Upper lobe of left lung (tissue), 6 donors: ENCODE measurements at regions not wholly inside any gene's neighbourhood (a gene's known extent, or its start where the extent isn't known, plus 50 kb on each side); places are given as distances from the start of the nearest gene placed in this dataset.
"Not testable (repeated sequence)": the region's sequence is repeated elsewhere in the genome, so short reads cannot be mapped to it uniquely, and the experiment has no call there.

Experiments
- ATAC-seq, 2 donors: fragments of 200-7000 bp; cut with Tn5 transposase; one replicate each; pipeline ENCODE4 v1.9.1; 2022; ENCODE audit warnings: mild to moderate bottlenecking in 2 of 2, moderate library complexity in 2 of 2; ENCODE audit not compliant: low FRiP score in 2 of 2
- DNase-seq, 2 donors: peaks; one replicate each; pipeline ENCODE4 v3.0.0-alpha.2; 2019 to 2020
- H3K27ac ChIP-seq, 4 donors: fragments of 200-600 bp; sonication (generic); one replicate each; pipeline ENCODE4 v1.5.1; 2016 to 2019
- H3K27me3 ChIP-seq, 4 donors: fragments of 200-600 bp; sonication (generic); one replicate each; pipeline ENCODE4 v1.5.1; 2017 to 2019
- H3K36me3 ChIP-seq, 4 donors: fragments of 200-600 bp; sonication (generic); one replicate each; pipeline ENCODE4 v1.5.1; 2016 to 2019
- H3K4me1 ChIP-seq, 4 donors: fragments of 200-600 bp; sonication (generic); one replicate each; pipeline ENCODE4 v1.5.1; 2018 to 2019
- H3K4me3 ChIP-seq, 4 donors: fragments of 200-600 bp; sonication (generic); one replicate each; pipeline ENCODE4 v1.5.1; 2017 to 2019; ENCODE audit warnings: mild to moderate bottlenecking in 2 of 4, moderate library complexity in 1 of 4
- H3K9me3 ChIP-seq, 4 donors: fragments of 200-600 bp; sonication (generic); one replicate each; pipeline ENCODE4 v1.5.1; 2018 to 2019
- EP300 ChIP-seq, 4 donors: sonication (generic); formaldehyde crosslinking; IDR thresholded peaks; one replicate each; pipeline ENCODE4 v1.5.1; 2017; ENCODE audit warnings: antibody characterized with exemption in 4 of 4, control low read depth in 2 of 4
- POLR2A ChIP-seq, 4 donors: fragments of 450-650 bp; IDR thresholded peaks; one replicate each; pipeline ENCODE4 v1.5.1; 2016 to 2017; ENCODE audit warnings: antibody characterized with exemption in 4 of 4, mild to moderate bottlenecking in 2 of 4
- POLR2AphosphoS5 ChIP-seq, 2 donors: sonication (generic); formaldehyde crosslinking; IDR thresholded peaks; one replicate each; pipeline ENCODE4 v1.5.1; 2017; ENCODE audit warnings: antibody characterized with exemption in 2 of 2
- WGBS, 2 donors: methylation state at CpG; one replicate each; pipeline ENCODE4 v1.1.5; 2017 to 2018; 5-methylcytosine and 5-hydroxymethylcytosine counted together
- TF ChIP-seq, protein P1 (sequence below), 6 experiments: fragments of 450-650 bp in 4 of 6; fragments of 200-600 bp in 2 of 6; sonication (generic) in 2 of 6; IDR thresholded peaks; one replicate each; pipeline ENCODE4 v1.5.1; 2016 to 2019; ENCODE audit warnings: antibody characterized with exemption in 6 of 6
- donor health status: DM: no; HTN: no; CAD: no; lungs with moderate emphysema.
- donor health status: DM: no; HTN: yes; CAD: no; lungs with severe emphysema.

DNA sequence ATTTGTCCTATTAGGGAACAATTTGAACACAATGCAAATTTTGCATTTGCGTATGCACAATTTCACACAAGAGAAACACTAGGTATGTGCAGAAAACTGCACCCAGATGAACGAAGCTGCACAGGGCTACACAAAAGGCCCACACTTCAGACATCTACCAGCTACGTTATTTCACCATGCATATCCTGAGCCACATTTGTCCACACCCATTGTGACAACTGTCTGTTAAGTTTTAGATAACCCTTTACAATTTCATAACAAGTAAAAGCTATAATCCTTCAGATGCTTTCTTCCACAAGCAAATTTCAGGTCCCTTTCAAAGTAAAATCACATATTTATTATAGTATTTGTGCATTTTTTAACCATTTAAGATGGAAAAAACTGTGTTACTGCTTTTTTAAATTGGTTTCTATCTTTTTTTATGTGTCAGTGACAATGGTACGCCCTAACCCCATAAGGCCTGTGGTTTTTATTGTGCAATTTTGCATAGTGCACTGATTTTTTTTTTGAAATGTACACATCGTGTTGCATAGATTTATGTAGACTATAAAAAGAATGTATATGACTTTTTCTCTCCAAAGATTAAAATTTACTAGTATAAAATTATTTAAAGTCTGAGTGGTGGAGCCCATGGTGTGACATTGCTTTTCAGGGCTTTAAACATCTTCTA, 87.8 kb upstream of the BTG1 start:
- Histone ChIP-seq H3K27ac (no peak overlapping the region), H3K9me3 (no peaks in the 10 kb centered on the region), H3K4me1 (peaks cover 0 to 8% (median 2%) of the 10 kb centered on the region in 4 donors), H3K27me3 (no peaks in the 10 kb centered on the region), H3K4me3 (no peak overlapping the region), H3K36me3 (no peaks in the 10 kb centered on the region)
- peak in 1 of 2 donors; percentile 46 for ATAC-seq
- DNase-seq = no peak
- WGBS, 2 donors = 71 to 76% methylated on average over 5 of the region's 5 CpGs
- TF ChIP-seq POLR2A (IDR thresholded peaks at IDR 0.05) (no peak), EP300 (IDR thresholded peaks at IDR 0.05) (no peak), POLR2AphosphoS5 (IDR thresholded peaks at IDR 0.05) (no peak)
- TF ChIP-seq, protein P1, sequence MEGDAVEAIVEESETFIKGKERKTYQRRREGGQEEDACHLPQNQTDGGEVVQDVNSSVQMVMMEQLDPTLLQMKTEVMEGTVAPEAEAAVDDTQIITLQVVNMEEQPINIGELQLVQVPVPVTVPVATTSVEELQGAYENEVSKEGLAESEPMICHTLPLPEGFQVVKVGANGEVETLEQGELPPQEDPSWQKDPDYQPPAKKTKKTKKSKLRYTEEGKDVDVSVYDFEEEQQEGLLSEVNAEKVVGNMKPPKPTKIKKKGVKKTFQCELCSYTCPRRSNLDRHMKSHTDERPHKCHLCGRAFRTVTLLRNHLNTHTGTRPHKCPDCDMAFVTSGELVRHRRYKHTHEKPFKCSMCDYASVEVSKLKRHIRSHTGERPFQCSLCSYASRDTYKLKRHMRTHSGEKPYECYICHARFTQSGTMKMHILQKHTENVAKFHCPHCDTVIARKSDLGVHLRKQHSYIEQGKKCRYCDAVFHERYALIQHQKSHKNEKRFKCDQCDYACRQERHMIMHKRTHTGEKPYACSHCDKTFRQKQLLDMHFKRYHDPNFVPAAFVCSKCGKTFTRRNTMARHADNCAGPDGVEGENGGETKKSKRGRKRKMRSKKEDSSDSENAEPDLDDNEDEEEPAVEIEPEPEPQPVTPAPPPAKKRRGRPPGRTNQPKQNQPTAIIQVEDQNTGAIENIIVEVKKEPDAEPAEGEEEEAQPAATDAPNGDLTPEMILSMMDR (IDR thresholded peaks at IDR 0.05) = no peak

DNA sequence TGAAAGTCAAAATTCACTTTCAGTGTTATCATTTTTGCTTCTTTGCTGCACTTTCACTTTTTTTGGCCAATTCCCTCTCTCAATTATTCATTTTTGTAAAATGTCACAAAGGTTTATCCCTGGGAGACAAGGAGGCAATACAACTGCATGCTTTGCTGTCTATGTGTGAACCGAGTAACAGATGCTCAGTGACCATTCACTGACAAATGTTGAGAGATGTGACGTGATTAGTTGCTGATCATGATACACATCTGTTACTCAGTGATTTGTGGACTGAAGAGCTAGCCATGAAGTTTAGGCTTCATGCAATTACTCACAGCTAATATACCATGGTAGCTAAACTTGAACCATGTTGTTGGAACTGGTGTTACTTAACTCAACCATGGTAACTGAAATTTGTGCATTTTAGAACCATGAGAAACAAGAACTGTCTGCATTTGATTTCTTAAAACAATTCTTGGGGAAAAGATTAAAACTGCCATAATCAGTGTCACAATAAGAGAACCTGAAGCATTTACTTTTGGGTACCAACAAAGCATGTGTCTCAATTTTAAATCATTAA, 86.8 kb upstream of the BTG1 start:
- H3K4me3 ChIP-seq, H3K27me3 ChIP-seq, H3K36me3 ChIP-seq, DNase-seq, H3K4me1 ChIP-seq, H3K9me3 ChIP-seq: not testable (repeated sequence)
- WGBS, 2 donors = 68 to 83% methylated on average over 1 to 2 of the region's 2 CpGs
- H3K27ac ChIP-seq = peak overlapping the region in 1 of 4 donors; percentile 14
- ATAC-seq = peak in 1 of 2 donors; percentile 54

DNA sequence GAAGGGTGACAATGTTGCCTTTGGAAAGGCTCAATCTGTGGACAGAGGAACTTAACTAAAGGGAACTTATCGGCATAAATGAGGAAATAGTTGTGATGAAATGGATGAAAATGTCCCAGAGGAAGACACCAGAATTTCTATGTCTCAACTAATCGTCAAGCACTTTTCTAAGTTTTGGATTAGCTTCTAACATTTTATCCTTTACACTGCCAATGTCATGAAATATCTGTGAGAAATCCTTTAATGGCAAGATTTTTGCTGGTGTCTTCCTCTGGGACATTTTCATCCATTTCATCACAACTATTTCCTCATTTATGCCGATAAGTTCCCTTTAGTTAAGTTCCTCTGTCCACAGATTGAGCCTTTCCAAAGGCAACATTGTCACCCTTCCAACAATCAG, 86.3 kb upstream of the BTG1 start:
- DNase-seq, H3K4me3 ChIP-seq, H3K9me3 ChIP-seq, H3K27ac ChIP-seq, H3K36me3 ChIP-seq, H3K4me1 ChIP-seq, H3K27me3 ChIP-seq: not testable (repeated sequence)
- ATAC-seq = peak in 1 of 2 donors; percentile 70
- TF ChIP-seq POLR2AphosphoS5 (IDR thresholded peaks at IDR 0.05) = peak in 1 of 2 donors; percentile 43
- WGBS, 2 donors = 48 to 54% methylated on average over 3 of the region's 3 CpGs

DNA sequence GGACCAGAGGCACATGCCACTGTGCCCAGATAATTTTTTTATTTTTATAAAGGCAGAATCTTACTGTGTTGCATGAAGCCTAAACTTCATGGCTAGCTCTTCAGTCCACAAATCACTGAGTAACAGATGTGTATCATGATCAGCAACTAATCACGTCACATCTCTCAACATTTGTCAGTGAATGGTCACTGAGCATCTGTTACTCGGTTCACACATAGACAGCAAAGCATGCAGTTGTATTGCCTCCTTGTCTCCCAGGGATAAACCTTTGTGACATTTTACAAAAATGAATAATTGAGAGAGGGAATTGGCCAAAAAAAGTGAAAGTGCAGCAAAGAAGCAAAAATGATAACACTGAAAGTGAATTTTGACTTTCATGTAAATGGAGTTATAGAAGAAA, 85.9 kb upstream of the BTG1 start:
- not testable (repeated sequence) for H3K4me1 ChIP-seq, H3K9me3 ChIP-seq, H3K4me3 ChIP-seq, H3K36me3 ChIP-seq, DNase-seq, H3K27me3 ChIP-seq
- ATAC-seq = peak in 1 of 2 donors; percentile 53
- H3K27ac ChIP-seq = peak overlapping the region in 2 of 4 donors; percentile 16 to 28
- WGBS, 2 donors = 77 to 78% methylated on average over 2 of the region's 2 CpGs

DNA sequence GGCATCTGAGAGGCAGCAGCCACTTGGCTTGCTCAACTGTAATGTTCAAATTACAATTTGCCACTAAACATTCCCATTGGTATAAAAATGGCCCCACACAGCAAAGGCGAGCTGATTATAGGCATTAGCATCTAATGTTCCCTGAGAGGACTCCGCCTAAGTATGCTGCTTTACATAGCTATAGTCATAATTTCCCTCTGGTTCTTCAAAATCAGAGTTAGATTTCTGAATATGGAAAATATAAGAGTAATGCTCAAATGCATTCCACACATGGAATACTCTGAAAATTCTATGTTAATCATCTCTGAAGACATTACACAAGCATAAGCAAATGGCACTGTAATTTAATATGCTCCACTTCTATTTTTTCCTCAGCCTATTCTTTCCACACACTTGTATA, 83.7 kb upstream of the BTG1 start:
- no peaks in the 10 kb centered on the region for H3K9me3 ChIP-seq
- H3K4me3 ChIP-seq = no peak overlapping the region
- 94 to 100% methylated on average over 2 of the region's 2 CpGs for WGBS, 2 donors
- DNase-seq (no peak), ATAC-seq (no peak)
- H3K27me3 ChIP-seq = no peaks in the 10 kb centered on the region
- TF ChIP-seq, protein P1 (IDR thresholded peaks at IDR 0.05) = no peak
- TF ChIP-seq POLR2AphosphoS5 (IDR thresholded peaks at IDR 0.05) = no peak
- TF ChIP-seq POLR2A (IDR thresholded peaks at IDR 0.05) = no peak
- TF ChIP-seq EP300 (IDR thresholded peaks at IDR 0.05) = no peak
- no peak overlapping the region for H3K27ac ChIP-seq
- H3K4me1 ChIP-seq = peaks cover 3 to 12% (median 6%) of the 10 kb centered on the region in 4 donors
- no peaks in the 10 kb centered on the region for H3K36me3 ChIP-seq

DNA sequence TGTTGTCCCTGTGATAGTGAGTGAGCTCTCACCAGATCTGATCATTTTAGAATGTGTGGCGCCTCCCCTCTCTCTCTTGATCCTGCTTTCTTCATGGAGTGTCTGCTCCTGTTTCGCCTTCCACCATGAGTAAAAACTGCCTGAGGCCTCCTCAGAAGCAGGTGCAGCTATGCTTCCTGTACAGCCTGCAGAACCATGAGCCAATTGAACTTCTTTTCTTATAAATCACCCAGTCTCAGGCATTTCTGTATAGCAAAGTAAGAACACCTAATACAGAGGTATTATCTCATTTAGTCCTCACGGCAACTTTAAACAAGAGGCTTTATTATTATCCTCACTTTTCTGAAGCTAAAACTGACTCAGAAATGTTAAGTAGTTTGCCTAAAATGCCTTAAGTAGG, 81.3 kb upstream of the BTG1 start:
- peaks cover 0 to 13% (median 3%) of the 10 kb centered on the region in 4 donors for H3K4me1 ChIP-seq
- no peaks in the 10 kb centered on the region for H3K9me3 ChIP-seq
- no peak for TF ChIP-seq POLR2A (IDR thresholded peaks at IDR 0.05)
- TF ChIP-seq POLR2AphosphoS5 (IDR thresholded peaks at IDR 0.05) = no peak
- no peak for TF ChIP-seq EP300 (IDR thresholded peaks at IDR 0.05)
- TF ChIP-seq, protein P1 (IDR thresholded peaks at IDR 0.05) = no peak
- H3K27ac ChIP-seq = no peak overlapping the region
- no peak overlapping the region for H3K4me3 ChIP-seq
- 79 to 97% methylated on average over 3 of the region's 3 CpGs for WGBS, 2 donors
- no peak for ATAC-seq
- DNase-seq = no peak
- H3K36me3 ChIP-seq = no peaks in the 10 kb centered on the region
- H3K27me3 ChIP-seq = no peaks in the 10 kb centered on the region
